Stimulated activated CD4-positive, alpha-beta T cell treated with anti-CD3 and anti-CD28 coated beads, TNF-alpha, amount 100 ng/mL, for 48 hours (primary cell): ENCODE measurements at regions not wholly inside any gene's neighbourhood (a gene's known extent, or its start where the extent isn't known, plus 50 kb on each side); places are given as distances from the start of the nearest gene placed in this dataset.

Experiments
- DNase-seq, 3 donors: peaks; one replicate each; pipeline ENCODE4 v3.0.0-alpha.2; 2020; ENCODE audit warnings: low read depth in 3 of 3

DNA sequence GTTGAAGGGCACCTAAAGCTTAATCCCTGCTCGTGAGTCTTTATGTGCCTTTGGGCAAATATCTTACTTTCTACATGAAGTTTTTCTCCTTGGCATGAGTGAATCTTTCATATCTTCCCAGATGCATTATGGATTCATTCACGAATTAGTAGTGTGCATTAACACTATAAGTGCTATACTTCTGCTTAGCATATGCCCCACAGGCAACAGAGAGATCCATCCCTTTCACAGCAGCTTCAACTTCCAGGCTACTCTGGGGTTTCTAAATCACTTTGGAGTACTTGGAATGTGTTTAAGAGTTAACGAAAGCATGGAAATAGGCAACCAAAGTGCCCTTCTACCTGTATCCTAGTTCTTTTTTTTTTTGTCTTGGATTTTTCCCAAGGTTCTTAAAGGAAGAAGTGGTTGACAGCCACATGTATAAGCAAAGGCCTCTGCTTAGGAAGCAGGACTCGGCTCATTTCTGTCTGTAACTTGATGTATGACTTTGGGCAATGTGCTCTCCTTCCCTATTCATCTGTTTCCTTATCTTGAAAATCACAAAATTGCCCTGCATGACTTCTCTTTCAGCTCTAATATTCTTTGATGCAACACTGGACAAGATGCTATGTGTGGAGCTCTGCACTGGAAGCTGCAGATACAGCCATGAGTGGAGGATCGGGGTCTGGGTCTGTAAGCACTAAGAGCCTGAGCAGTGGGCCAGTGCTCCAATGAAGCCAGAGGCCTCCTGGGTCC is 54.5 kb upstream of the ME3 start:
- no peak for DNase-seq

GRCh38 chr11:86726118-86726753 is 53.8 kb upstream of the ME3 start:
- no peak for DNase-seq

- no peak for DNase-seq
These were observed 51.7 kb upstream of the ME3 start for GRCh38 chr11:86724137-86724536.

DNA sequence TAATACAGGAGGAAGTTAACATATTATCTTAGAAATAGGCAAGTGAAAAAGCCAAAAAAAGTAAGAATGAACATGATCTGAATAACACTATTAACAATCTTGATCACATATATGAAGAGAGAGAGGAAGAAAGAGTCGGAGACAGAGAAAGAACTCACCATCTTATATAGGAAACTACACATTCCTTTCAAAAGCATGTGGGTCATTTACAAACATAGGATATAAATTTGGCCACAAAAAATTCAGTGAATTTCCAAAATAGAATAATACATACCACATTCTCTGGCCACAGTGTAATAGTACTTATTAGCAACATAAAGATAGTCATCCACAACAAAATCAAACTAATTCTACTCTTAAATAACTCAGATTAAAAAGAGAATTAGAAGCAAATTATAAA is 50.9 kb upstream of the ME3 start:
- no peak for DNase-seq

DNA sequence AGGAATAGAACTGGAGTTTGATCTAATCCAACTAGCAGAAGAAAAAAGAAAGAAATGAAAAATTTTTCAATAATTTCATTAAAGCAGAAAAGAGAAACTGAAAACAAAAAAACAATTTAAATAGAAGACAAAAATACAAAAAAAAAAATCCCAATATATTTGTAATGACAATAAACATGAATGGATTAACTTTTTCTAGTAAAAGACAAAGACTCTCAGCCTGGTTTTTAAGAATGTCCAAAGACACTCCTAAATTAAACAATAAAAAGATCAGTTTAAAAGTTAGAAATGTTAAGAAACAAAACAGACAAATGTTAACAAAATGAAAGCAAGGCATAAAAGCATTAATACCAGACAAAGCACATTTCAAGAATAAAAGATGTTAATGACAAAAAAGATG is 50.3 kb upstream of the ME3 start:
- no peak for DNase-seq
